Right renal cortex interstitium (tissue), 3 donors: ENCODE measurements at regions not wholly inside any gene's neighbourhood (a gene's known extent, or its start where the extent isn't known, plus 50 kb on each side); places are given as distances from the start of the nearest gene placed in this dataset.
"Not testable (repeated sequence)": the region's sequence is repeated elsewhere in the genome, so short reads cannot be mapped to it uniquely, and the experiment has no call there.

Experiments
- DNase-seq, 3 donors: peaks; one replicate each; pipeline ENCODE4 v3.0.0-alpha.2; 2013; ENCODE audit warnings: low read depth in 3 of 3, low spot score in 2 of 3

DNA sequence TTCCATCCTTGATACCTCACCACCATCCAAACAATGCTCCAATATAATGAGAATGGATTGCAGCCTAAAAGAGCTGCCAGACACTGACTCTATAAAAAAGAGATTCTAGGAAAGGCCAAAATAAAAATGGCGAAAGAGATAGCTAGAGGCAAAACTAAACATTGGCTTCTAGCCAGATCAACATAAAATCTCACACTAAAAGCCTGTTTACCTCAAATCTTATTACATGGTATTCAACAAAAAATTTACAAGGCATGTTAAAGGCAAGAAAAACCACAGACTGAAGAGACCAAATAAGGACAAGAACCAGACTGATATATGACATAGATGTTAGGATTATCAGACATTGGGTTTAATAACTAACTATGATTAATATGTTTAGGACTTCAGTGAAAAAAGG, 1127.0 kb downstream of the DNAJB9 start:
- no peak for DNase-seq

DNA sequence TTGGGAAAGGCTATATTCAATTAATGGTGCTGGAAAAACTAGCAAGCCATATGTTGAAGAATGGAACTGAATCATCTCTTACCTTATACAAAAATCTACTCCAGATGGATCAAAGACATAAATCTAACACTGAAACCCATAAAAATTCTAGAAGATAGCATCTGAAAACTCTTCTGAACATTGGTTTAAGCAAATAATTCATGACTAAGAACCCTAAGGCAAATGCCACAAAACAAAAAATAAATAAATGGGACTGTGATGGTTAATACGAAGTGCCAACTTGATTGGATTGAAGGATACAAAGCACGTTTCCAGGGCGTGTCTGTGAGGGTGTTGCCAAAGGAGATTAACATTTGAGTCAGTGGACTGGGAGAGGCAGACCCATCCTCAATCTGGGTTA, 1130.0 kb downstream of the DNAJB9 start:
- no peak for DNase-seq

DNA sequence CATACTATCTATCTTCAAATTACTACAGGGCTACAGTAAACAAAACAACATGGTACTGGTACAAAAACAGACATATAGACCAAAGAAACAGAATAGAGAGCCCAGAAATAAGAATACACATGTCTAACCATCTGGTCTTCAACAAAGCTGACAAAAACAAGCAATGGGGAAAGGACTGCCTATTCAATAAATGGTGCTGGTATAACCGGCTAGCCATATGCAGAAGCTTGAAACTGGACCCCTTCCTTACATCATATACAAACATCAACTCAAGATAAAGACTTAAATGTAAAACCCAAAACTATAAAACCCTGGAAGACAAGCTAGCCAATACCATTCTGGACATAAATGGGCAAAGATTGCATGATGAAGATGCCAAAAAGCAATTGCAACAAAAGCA, 1143.7 kb downstream of the DNAJB9 start:
- DNase-seq = no peak

DNA sequence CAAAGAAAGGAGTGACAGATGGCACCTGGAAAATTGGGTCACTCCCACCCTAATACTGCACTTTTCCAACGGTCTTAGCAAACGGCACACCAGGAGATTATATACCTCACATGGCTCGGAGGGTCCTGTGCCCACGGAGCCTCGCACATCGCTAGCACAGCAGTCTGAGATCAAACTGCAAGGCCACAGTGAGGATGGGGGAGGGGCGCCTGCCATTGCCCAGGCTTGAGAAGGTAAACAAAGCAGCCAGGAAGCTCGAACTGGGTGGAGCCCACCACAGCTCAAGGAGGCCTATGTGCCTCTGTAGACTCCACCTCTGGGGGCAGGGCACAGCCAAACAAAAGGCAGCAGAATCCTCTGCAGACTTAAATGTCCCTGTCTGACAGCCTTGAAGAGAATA, 1149.7 kb downstream of the DNAJB9 start:
- not testable (repeated sequence) for DNase-seq

DNA sequence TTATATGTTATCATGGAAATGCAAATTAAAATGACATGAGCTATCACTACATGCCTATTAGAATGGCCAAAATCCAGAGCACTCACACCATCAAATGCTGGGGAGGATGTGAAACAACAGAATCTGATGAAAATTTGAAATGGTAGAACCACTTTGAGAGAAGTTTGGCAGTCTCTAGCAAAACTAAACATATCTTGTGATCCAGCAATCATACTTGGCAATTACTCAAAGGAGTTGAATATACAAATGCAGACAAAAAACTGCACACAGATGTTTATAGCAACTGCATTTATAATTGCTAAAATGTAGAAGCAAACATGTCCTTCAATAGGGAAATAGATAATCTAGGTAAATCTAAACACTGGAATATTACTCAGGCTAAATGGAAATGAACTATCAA, 1164.9 kb downstream of the DNAJB9 start:
- DNase-seq = no peak

DNA sequence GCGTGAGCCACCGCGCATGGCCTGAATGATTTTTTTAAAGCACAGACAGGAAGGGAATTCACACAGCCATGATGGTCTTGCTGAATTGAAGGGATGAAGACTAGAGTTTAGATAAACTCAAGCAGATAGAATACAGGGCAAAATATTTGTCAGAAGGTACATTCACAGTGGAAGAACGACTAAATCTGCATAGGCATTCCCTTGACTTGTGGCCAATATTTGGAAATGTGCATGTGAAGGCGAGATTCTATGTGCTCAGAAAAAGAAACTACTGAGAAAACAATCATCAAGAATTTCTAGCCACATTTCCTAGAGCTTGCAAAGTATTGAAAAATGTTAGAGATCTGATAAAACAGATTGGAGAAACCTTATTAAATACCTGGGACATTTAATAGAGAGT, 1166.2 kb downstream of the DNAJB9 start:
- DNase-seq = no peak

DNA sequence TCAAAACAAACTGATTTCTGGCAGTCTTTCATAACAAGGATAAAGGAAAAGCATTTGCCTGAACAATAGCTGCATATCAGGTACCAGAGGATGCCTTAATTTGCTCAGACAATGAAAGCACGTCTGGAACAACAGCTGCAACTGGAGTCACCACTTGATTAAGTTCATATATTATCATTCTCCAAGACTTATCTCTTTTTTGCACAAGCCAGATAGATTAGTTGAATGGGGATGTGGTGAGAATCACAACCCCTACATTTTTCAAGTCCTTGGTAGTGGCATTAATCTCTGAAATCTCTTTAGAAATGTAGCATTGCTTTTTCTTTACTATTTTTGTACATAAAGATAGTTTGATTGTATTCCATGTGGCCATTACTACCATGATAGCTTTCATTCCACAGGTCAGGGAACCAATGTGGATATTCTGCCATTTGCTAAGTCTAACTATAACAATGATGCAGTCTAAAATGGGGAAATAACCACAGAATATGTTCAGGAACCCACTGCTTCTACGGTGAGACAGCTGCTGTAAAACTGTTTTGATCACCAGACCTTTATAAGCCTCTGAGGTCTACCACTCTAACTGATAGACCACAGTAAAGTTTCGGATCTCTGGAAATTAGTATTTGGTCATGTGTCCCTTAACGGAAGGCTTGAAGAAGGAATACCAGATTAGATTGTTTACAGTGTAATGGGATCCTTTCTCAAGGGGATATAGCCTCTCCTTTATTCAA, 1176.2 kb downstream of the DNAJB9 start:
- DNase-seq = no peak

DNA sequence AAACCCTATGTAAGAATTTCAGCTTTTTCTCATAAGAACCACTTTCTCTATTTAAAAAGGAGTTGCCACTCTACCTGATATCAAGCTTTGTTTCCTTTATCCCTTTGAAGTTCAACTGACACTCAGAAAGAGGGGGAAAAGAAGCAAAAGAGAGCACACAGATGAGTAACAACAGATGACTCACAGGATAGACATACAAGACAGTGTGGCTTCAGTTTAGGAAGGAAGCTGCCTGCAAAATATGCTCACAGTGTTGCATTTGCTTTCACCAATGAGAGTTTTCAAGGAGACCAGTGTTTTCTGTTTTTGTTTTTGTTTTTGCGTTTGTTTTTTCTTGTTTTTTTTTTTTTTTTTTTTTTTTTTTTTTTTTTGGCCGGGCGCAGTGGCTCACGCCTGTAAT, 1181.6 kb downstream of the DNAJB9 start:
- no peak for DNase-seq

DNA sequence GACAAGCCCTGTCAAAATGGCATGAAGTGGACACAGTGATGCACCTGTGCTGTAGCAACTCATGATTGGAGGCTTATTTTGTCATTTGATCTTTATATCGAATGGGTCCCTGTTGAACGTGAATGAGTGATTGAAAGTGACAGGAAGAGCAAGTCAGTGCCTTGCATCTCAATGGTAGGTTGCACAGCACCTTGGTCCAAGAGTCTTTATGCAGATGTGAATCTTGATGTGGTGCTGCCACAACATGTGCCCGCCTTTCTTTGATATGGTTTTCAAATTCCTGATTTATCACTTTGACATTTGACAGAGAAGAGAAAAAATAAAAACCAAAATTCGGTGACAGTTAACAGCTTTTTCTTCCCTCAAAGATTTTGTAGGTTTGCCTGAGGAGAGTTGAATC, 1182.4 kb downstream of the DNAJB9 start:
- no peak for DNase-seq

DNA sequence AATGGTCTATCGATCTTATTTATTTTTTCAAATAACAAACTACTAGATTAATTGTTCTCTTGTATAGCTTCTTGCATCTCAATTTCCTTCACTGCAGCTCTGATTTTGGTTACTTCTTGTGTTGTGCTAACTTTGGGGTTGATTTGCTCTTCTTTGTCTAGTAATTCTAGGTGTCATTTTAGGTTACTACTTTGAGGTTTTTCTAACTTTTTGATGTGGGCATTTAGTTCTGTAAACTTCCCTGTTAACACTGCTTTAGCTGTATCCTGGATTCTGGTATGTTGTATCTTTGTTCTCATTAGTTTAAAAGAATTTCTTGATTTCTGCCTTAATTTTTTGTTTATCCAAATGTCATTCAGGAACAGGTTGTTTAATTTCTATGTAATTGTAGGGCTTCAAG, 1188.0 kb downstream of the DNAJB9 start:
- no peak for DNase-seq

DNA sequence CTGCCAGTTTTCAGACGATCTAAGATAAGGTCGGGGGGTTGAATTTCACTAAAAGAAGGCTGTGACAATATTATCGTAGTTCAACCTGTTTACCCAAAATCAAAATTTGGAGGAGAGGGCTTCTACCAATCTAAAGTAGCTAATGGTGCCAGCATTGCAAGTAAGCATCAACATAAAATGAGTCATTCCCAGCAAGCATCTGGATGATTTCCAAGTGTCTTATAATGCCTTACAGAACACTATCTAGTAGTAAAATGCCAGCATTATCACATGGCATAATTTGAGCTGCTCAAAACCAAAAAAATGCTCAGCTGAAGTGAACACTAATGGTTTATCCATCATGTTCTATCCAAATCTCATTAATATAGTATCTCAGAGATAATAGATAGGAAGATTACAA, 1193.9 kb downstream of the DNAJB9 start:
- DNase-seq = no peak

DNA sequence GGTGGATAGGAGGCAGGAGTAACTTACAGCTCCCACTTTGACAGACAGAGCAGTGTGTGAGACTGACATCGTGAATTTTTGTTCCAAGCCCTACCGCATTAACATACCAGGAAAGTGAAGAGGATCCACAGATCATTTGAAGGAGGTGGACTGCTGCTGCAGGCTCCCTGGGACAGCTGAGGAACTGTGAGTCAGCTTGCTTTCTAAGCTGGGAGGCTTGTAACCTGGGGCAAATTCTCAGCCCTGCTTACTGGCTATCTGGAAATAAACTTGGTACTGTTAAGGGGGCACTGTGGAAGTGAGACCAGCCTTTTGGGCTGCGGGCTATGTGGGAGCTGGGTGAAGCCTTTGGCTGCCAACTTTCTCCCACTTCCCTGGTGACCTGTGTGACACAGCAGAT, 1202.5 kb downstream of the DNAJB9 start:
- no peak for DNase-seq

DNA sequence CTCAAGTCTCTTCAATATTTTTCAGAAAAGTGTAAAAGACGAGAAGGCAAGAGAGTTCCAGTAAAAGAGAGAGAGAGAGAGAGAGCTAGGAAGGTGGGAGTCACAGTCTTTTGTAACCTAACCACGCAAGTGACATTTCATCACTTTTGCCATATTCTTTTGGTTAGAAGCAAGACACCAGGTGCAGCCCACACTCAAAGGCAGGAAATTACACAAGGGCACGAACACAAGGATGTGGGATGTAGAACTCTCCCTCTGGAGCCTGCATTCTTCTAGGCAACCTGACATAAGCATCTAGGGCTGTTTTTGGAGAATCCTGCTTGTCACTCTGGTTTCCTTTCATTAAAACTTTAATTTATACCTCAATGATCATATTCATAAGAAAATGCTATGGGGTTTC, 1213.1 kb downstream of the DNAJB9 start:
- DNase-seq = no peak

DNA sequence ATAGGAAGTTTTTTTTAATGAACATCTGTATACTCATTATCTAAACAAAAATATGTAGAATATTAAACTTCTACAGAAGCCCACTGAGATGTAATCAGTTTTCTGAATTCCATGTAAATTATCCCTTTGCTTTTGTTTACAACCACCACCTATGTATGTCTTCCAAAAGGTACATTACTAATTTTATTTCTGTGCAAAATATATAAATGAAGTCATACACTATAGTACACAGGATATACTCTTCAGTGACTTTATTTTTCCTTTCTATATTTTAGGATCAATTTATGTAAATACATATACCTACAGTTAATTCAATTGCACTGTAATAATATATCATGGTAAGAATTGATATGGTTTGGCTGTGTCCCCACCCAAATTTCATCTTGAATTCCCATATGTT, 1236.9 kb downstream of the DNAJB9 start:
- DNase-seq = no peak

DNA sequence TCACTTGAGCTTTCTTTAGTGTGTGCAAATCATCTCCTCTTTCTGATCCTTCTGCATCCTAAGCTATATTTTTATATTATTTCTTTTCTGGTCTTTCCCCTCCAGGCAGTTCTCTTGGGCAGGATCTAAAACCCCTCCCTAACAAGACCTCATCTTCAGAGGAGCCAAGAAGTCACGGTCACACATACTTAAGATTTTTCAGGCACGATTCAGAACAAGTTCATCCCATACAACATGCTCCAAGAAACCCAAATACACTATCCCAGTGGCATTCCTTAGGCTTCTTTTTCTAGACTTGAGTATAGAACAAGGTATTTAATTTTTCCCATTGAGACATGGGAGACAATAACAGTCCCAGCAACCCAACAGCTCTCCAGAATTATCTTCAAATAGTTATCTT, 1251.5 kb downstream of the DNAJB9 start:
- DNase-seq = no peak

DNA sequence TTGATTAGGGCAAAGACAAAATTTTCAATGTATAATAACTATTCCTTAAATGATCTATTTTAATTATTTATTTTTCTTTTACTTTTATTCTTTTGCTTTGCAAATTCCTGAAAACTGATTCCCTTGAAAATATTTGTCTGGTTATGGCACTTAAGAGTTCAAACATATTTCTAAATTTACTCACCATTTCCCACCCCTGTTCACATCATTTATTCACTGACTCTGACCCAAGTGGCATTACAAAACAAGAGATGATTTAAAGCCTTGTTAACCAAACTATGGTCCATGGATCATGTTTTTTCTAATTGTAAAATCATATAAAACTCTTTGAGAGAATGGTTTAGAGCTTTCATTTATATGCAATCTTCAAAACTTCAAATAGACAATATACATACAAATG, 1256.1 kb upstream of the LRRN3 start:
- no peak for DNase-seq

DNA sequence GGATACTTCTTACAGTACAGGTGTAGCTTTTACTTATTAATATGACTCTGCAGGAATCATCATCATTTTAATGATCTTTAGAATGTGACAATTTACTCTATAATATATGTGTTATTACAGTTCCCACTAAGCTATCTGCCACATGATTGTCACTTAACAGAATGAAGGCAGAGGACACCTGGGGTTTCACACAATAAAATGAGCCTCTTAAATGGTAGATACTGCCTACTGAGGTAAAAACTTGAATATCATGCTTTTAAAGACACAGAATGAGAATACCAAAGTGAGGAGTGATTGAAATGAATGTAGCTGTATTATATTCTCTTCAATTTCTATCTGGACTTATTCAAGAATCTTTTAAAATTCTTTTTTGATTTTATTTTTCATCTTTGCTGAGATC, 1255.3 kb upstream of the LRRN3 start:
- DNase-seq = no peak

DNA sequence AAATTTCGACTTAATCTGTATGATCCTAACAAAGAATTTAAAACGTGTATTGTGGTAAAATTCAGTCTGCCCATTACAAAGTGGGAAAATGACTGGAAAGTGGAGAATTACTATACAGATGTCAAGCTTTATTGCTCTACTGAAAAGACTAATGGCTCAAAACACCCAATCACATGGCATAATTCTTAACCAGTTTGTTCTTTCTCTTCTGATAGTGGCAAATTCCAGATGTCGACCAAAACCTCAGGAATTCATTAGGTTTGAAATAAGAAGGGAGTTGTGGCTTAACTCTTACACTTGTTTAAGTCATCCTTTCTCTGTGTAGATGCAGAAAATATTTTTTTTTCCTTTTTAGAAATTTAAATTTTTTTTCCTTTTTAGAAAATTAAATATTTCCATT, 1254.9 kb upstream of the LRRN3 start:
- no peak for DNase-seq

DNA sequence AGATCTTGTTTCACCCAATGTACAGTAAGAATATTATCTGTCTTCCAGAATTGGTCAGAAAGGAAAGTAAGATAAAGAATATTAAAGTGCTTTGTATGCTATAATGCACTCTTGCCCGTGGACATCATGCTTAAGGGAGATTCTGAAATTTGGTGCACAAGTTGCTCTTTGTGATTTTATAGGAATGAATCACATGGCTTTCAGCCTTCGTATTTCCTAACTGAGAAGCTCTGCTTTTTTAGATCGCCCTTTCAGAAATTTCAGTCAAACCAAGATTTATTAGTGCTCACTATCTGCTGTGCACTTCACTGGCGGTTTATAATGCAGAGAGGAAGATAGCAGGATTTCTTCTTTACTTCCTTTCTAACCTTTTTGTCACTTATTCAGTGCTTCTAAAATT, 1248.5 kb upstream of the LRRN3 start:
- DNase-seq = no peak

DNA sequence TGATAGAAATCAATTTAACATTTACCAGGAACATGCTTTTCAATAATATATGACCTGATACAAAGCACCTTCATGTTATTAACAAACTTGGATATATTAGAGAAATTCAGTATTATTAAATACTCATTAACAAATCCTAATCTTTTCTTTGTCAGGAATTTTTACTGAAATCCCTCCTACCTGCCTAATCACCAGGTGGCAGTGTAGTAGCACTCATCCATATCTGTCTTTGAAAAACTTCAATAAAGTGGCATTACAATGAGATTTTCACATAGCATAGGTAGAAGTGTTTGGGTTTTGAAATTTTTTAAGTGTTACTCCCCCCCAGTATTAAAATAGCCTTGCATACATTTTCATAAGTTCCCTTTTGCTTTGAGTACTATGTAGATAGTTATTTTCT, 1246.6 kb upstream of the LRRN3 start:
- peak in 1 of 3 donors; percentile 8 for DNase-seq

DNA sequence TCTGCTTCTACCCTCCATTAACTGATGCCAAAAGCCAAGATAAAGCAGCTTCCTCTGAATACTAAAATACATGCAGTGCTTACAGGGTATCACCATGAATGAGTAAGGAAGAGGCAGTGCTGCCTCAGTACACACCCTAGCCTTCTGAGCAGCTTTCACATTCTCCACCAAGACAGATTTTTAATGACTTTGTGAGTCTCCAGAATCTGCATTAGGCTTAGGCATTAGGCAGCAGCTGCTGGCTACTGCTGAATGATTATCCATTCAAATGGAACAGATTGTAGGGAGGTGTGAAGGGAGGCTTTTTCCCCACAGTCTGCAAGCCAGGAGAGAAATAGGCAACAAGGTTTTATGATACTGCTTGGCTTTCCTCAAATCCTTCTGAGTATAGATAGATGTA, 1226.7 kb upstream of the LRRN3 start:
- DNase-seq = peak in 1 of 3 donors; percentile 16

DNA sequence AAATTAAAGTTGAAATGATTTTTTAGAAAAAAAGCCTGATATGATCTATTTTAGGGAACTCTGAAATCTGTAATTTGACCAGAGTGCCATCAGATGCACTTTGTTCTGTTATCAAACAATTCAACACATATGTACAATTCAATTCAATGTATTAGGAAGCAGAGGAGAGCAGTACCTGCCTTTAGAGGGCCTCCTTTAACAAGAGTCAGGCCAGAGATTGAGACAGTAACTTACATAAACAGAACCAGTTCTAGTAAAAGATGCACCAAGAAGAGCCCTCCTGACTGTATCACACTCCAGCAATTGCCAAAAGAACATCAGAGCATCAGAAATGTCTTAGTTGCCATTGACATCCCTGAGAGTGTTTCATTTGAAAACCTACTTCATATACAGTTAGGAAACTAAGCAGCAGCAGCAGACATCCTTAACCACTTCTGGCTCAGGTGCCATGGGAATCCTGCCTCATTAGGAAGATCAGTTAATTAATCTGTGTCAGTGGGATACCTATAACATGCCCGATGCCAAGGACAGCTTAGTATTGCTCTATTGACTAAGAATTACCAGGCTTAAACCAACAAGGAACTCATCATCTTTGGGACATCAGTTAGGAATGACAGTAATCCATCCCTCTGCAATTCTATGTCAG, 1222.6 kb upstream of the LRRN3 start:
- DNase-seq = no peak

DNA sequence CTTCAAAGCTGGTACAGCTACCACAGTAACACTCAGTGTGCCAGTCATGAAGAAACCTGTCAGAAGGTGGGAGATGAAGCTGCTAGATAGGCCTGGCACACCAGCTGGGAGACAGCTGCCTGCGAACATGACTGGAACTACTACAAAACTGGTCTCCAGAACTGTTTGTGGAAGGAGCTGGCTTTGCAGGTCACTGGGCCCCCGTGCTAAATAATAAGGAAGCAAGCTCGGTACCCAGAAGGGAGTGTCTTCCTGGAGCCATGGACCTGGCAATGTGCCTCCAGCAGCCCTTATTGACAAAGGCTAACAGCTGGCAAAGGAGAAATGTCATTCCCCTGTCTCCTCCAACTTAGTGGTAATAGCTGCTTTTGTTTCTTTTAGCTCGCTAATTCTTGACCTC, 1217.6 kb upstream of the LRRN3 start:
- no peak for DNase-seq
